AG08395 (cell line): ENCODE measurements at regions not wholly inside any gene's neighbourhood (a gene's known extent, or its start where the extent isn't known, plus 50 kb on each side); places are given as distances from the start of the nearest gene placed in this dataset.
"Not testable (repeated sequence)": the region's sequence is repeated elsewhere in the genome, so short reads cannot be mapped to it uniquely, and the experiment has no call there.

Experiments
- DNase-seq: peaks from one replicate; pipeline ENCODE4 v3.0.0; 2012; ENCODE audit warnings: mixed read lengths, low spot score

- DNase-seq: no peak
These were observed 626.0 kb downstream of the EDEM1 start for GRCh38 chr3:5813521-5813920.

DNA sequence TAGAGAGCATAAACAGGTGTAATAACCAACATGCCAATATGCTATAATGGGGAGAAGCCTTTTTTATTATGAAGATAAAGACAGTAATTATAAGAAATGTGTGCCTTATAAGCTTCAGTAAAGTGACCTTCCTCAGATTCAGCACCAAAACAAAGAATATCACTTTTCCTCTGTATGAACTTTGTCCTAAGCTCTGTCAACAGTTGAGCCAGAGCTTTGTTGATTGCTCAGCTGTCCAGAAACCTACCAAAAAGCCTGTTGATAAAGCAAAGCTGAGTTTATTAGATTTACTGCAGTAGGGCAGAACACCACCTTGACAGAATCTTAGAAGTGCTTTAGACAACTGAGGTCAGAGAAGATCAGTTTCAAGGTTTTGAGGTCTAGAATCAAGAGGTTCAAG, 635.3 kb downstream of the EDEM1 start:
- no peak for DNase-seq

DNA sequence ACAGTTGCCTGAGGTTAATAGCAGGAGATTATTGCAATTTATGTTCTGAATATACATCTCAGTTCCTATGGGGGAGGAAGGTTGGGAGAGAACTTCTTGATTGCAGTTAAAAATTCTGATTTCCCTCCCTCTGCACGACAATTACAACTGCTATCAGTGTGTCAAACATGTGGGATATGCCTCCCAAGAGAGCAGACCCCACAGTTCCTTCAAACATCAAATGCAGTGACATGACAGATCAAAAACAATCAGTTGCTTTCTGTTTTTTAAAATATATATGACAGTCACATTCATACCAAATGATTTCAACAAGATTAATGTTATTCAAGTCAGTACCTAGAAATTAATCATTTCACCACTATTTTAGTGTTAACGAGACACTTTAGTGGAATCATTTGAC, 639.0 kb downstream of the EDEM1 start:
- no peak for DNase-seq

DNA sequence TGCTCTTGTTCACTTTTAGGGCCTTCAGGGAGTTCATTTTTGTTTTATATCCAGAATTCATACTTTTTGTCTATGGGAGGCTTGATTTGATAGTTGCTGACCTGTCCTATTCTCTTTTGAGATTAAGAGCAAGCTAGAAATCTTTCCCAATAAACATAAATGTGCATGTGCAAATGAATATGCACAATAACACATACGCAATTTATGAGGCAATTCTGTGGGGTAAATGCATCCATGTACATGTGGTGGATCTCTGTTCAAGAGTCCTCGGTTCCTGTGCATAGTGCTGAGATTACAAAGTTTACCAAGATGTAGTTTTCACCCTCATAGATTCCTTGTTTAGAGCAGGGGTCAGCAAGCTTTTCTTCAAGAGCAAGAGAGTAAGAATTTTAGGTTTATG, 640.7 kb downstream of the EDEM1 start:
- no peak for DNase-seq

DNA sequence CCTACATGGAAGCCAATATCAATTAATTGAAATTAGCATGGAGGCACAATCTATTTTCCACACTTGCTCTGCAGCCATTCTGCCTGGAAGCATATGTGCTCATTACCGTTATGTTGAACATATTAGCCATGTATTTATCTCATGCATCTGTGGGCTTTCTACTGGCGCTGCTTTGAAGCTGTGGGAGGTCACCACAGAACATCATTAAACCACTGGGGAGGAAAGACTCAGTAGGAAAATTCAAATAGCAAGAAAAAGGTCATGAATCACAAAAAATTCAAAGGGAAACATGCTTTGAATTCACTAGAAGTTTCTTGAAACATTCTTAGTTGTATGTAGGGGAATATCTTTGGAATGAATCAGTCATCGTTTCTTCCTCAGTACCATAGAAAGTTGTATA, 652.5 kb downstream of the EDEM1 start:
- DNase-seq: no peak

DNA sequence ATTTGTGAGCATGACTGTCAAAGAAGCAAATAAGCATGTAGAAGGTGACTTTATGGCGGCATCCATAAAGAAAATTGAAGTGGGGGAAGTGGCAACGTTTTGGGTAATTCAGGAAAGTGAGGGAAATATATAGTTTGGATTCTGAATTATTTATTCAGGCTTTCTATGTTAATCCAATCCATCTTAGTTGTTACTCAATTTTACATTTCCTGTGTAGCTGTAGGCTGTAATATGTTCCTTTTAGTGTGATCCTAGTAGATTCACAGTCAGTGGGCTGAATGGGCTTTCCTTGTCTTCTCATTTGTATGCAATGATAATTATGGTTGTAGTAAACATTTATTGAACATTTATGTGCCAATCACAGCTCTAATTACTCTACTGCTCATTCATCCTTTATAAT, 654.1 kb downstream of the EDEM1 start:
- no peak for DNase-seq

DNA sequence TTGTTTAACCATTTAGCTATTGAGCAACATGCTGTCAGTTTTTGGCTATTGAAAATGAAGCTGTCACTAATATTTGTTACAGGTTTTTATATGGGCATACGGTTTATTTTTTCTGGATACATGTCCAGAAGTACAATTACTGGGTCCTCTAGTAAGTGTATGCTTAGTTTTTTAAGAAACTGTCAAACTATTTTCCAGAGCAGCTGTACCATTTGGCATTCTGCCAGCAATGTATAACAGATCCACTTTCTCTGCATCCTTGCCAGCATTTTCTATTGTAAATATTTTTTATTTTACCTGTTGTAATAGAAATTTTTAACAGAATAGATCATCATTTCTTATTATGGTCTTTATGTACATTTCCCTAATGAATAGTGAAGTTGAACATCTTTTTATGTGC, 658.8 kb downstream of the EDEM1 start:
- no peak for DNase-seq

- DNase-seq: no peak
These were observed 673.6 kb downstream of the EDEM1 start for GRCh38 chr3:5861151-5861550.

- DNase-seq: no peak
These were observed 687.4 kb downstream of the EDEM1 start for GRCh38 chr3:5874931-5875341.

- no peak for DNase-seq
These were observed 701.3 kb downstream of the EDEM1 start for GRCh38 chr3:5888851-5889250.

- no peak for DNase-seq
These were observed 701.9 kb downstream of the EDEM1 start for GRCh38 chr3:5889374-5889773.

- DNase-seq: no peak
These were observed 704.2 kb downstream of the EDEM1 start for GRCh38 chr3:5891711-5892110.

DNA sequence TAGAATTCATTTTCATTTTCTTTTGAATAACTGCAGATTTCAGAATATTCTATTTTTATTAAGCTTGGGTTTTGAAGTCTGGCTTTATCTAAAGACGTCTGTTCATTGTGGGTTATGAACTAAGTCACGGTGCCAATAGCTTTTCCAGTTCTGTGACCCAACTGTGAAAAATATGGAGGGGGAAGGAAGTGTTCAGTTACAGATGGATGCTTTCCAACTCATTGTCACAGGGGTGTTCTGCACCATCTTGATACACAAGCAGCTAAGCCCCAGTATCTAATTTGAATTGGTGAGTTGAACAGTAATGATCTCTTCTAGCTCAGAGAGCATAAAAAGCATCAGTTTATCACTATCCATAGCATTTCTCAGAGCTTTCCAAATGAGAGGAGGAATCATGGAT, 710.6 kb downstream of the EDEM1 start:
- DNase-seq: no peak

DNA sequence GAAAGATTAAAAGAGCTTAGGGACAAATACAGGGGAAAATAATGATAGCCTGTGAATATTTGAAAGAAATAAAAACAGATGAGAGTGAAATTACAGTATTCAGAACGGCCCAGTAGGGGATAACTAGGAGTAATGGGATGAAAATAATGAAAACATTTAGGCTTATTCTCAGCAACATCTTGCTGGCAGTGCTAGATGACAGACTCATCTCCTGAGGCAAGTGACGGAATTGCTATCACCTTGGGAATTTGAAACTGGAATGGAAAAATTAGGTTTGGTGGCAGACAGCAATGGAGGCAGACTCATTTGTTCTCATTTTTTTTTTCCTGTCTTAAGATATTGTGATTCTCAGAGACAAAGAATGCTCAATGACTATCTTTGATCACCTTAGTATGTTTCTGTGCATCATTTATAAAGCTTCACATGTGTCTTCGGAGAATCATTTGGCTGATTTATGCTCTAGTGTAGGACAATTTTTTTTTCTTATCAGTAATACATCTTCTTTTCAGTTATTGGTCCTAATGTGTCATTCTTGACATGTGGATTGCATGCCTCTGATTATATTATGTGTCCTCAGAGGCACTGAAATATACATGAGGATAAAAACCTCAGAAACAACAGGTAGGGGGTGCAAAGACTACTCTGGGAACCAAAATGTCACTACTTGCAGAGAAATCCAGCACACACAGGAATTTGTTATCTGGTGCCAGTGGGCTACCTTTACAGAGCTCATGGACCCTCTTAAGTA, 711.7 kb downstream of the EDEM1 start:
- no peak for DNase-seq

- no peak for DNase-seq
These were observed 730.4 kb downstream of the EDEM1 start for GRCh38 chr3:5917932-5918331.

DNA sequence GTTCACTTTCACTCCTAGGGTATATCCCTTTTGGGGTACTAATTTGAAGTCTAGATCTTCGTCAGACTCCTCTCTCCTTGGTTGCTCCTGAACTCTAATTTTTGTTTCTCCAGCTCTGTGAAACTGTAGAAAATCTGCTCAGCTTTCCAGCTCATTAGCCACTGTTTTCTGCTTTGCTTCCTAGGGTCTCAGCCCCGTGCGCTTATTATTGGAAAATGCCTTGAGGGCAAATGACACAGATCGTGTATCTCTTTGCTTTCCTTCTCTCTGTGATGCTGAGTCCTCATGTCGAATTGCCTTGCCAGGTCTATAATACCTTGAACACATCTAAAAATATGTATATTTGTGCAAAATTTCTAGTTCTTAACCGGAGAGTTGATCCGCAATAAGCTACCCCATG, 731.1 kb downstream of the EDEM1 start:
- no peak for DNase-seq

GRCh38 chr3:5929027-5929426, 741.5 kb downstream of the EDEM1 start:
- DNase-seq: no peak

DNA sequence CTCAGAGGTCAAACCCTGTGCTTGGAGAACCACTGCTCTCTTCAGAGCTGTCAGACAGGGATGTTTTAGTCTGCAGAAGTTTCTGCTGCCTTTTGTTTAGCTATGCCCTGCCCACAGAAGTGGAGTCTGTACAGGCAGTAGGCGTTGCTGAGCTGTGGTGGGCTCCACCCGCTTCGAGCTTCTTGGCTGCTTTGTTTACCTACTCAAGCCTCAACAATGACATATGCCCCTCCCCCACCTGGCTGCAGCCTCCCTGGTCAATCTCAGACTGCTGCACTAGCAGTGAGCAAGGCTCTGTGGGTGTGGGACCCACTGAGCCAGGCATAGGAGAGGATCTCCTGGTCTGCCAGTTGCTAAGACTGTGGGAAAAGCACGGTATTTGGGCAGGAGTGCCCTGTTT, 756.6 kb downstream of the EDEM1 start:
- DNase-seq: not testable (repeated sequence)

GRCh38 chr3:5948084-5948483, 760.6 kb downstream of the EDEM1 start:
- DNase-seq: no peak

DNA sequence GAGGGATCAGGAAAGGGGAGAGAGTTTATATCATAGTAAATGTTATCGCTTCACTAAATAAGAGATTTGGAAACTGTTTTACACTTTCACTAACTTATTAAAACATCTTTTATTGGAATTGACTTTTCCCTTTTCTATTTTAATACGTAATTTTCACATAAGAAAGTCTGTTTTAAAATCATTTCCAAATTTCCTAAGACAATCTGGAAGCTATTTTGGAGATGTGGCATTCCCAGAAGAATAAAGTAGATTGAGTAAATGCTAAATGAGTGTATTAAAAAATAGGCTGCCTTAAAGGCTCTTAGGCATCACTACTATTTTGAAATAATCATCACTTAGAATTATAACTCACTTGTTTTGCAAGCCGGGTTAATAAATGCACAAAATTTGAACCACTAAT, 763.5 kb downstream of the EDEM1 start:
- no peak for DNase-seq

DNA sequence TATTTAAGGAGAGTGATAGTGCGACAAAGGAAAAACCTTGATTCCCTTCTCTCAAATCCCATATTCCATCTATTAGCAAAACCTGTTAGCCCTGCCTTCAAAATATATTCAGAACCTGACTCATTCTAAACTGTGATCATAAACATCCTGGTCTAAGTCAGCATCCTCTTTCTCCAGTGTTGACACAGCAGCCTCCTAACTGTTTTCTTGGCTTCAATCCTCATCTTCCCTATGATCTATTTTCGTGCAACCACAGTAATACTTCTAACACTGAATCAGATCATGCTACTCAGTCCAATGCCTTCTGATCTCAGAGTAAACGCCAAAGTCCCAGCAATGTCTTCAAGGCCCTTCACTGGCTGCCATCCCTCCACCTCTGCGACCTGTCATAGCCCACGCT, 785.1 kb downstream of the EDEM1 start:
- no peak for DNase-seq

GRCh38 chr3:5974630-5975322, 787.3 kb downstream of the EDEM1 start:
- no peak for DNase-seq

DNA sequence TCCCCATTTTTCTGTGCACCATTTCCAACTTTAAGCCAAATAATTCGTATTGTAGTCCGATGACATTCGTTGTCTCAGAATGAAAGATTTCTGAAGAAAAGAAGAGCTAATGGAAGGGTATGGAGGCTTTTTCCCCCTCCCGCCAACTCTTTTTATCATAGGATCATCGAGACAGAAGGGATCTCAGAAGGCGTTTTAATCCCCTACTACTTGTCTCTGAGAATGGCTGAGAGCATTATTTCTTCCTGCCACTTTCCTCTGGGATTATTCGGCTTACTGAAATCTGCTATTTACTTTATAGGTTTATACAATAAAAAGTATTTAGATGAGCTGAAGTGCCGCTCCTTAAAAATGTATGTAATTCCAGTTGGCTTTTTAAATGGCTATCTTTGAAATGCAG, 789.8 kb downstream of the EDEM1 start:
- no peak for DNase-seq

DNA sequence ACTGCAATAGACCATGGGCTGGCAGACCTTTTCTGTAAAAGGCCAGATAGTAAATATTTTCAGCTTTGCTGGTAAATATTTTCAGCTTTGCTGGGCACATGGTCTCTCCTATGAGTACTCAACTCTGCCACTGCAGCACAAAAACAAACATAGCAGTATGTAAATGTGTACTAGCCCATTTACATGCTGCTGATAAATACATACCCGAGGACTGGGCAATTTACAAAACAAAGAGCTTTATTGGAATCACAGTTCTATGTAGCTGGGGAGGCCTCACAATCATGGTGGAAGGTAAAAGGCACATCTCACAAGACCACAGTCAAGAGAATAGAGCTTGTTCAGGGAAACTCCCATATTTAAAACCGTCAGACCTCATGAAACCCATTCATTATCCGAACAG, 793.0 kb downstream of the EDEM1 start:
- DNase-seq: no peak
